ENCODE measurements at regions not wholly inside any gene's neighbourhood (a gene's known extent, or its start where the extent isn't known, plus 50 kb on each side); places are given as distances from the start of the nearest gene placed in this dataset.
A peak's percentile ranks its signal among the peaks of the same experiment; 100 is the strongest.

GRCh38 chr1:109814223-109814622 is 50.5 kb upstream of the EPS8L3 start:
- DNase-seq (ENCODE audit: low spot score in 2 of 2), result peak in 1 of 2 donors; percentile 7
- no peak for FAIRE-seq

All from frontal cortex (tissue), 3 donors.